Right hindlimb (tissue), 1 donor: ENCODE measurements at regions not wholly inside any gene's neighbourhood (a gene's known extent, or its start where the extent isn't known, plus 50 kb on each side); places are given as distances from the start of the nearest gene placed in this dataset.

ENCODE experiments used
- DNase-seq: peaks from one replicate; pipeline ENCODE4 v3.0.0-alpha.2; 2018

- DNase-seq: no peak
Measured at GRCh38 chr19:32141840-32142511, 203.4 kb upstream of the ZNF507 start.

DNA sequence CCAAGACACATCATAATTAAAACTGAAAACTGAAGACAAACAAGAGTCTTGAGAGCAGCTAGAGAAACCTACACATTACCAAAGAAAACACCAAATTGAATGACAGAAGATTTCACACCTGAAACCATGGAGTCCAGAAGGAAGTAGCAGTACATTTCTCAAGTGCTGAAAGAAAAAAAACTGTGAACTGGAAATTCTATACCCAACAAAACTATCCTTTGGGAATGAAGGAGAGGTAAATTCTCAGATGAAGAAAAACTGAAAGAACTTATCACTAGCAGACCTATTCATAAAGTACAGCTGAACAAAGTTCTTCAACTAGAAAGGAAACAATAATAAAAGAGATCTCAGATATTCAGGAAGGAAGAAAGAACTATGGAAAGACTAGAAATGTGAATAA, 198.7 kb upstream of the ZNF507 start:
- no peak for DNase-seq

DNA sequence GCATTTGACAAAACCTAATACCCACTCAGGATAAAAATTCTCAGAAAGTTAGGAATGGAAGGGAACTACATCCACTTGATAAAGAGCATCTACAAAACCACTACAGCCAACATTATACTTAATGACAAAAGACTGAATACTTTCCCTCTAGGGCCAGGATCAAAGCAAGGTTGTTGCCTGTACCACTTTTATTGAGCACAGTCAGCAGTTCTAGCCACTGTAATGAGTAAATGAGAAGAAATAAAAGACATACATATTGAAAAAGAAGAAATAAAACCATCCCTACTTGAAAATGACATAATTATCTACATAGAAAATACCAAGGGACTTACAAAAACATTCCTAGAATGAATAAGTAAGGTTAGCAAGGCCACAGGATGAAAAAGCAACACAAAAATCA, 194.8 kb upstream of the ZNF507 start:
- no peak for DNase-seq

DNA sequence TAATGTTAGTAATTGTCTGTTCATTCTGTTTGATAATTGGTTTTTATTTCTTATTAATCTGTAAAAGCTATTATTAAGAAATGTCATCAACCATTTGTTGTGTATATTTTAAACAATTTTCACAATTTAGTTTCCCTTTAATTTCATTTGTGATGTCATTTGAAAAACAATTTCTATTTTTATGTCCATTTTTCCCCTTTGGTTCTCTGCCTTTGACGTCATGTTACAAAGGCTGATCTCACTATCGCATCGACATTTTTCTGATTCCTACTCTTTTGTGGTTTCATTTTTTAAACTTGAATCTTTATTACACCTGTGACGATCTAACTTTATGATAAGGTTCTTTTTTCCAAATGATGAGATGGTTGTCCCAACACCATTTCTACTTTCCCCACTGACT, 191.0 kb upstream of the ZNF507 start:
- DNase-seq: no peak

- no peak for DNase-seq
Measured at GRCh38 chr19:32164384-32164992, 180.9 kb upstream of the ZNF507 start.

- no peak for DNase-seq
Measured at GRCh38 chr19:32165141-32165540, 180.3 kb upstream of the ZNF507 start.

- DNase-seq: no peak
Measured at GRCh38 chr19:32165750-32166149, 179.7 kb upstream of the ZNF507 start.

GRCh38 chr19:32166238-32166637, 179.2 kb upstream of the ZNF507 start:
- no peak for DNase-seq

DNA sequence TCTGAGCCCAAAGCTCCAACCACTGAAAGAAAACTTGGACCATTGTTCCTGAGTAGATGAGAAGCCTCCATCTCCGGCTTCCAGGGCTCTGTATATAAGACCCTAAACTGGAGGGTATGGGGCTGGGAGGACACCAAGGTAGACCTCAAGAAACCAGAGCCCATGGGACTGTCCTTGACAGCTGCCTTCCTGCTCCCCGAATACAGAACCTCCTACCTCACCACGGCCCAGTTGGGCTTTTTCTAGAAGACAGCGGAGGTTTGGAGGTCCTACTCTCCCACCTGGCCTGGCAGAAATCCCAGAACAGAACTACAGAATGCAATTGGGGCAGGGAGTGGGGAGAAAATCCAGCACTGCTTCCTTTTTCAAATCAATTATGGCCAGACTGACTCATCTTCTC, 177.3 kb upstream of the ZNF507 start:
- no peak for DNase-seq

DNA sequence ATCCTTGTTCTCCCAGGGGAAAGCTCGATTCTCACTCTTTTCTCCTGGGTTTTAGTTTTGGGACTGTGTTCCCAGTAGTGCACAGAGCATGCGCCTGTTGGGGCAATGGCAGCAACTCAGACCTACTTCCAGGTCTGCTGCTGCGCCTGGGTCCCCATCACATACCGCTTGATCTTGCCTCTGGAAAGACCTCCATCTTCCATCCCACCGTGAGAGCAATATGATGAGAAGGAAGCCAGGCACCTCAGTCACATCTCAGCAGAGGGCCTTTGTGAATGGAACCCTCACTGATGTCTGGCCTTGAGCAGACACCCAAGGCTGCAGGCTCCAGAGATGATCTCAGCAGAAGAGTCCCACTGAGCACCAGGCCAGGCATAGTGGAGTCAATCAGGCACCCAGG, 176.8 kb upstream of the ZNF507 start:
- no peak for DNase-seq

DNA sequence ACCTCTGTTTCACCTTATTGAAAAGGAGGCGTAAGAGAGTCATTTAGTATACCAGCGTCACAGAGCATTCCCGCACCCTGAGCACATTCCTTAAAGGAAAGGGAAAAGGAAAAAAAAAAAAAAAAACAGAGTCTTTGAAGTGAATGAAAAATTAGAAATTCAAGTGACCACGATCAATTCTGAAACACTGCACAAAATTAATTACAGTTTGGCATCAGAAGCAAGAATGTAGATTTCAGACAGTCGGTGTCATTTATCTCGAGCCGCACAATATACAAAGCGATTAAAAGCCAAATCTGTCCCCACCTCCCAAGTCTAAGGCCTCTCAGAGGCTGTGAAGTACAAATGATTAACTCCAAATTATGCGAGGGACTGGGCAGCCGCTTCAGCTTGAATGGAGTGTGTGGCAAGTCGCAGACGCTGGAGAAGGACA, 173.7 kb upstream of the ZNF507 start:
- no peak for DNase-seq

- no peak for DNase-seq
Measured at GRCh38 chr19:32172566-32173160, 172.7 kb upstream of the ZNF507 start.

DNA sequence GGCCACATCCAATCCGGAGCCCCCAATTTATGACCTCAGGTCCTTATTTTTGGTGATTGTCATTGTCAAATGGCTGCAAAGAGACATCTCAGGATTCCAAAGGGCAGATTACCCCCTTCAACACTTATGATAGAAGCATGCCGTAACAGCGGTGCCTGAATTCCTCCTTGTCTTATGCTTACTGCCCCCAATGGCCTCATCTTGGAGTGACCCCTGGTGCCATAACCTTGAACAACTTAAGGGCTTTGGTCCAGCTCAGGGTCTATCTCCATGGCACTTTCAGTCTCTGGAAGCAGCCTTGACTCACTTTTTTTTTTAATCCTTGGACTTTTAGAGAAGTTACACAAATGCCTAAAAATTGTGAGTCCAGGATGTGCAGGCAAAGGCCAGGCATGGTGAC, 171.6 kb upstream of the ZNF507 start:
- DNase-seq: no peak

DNA sequence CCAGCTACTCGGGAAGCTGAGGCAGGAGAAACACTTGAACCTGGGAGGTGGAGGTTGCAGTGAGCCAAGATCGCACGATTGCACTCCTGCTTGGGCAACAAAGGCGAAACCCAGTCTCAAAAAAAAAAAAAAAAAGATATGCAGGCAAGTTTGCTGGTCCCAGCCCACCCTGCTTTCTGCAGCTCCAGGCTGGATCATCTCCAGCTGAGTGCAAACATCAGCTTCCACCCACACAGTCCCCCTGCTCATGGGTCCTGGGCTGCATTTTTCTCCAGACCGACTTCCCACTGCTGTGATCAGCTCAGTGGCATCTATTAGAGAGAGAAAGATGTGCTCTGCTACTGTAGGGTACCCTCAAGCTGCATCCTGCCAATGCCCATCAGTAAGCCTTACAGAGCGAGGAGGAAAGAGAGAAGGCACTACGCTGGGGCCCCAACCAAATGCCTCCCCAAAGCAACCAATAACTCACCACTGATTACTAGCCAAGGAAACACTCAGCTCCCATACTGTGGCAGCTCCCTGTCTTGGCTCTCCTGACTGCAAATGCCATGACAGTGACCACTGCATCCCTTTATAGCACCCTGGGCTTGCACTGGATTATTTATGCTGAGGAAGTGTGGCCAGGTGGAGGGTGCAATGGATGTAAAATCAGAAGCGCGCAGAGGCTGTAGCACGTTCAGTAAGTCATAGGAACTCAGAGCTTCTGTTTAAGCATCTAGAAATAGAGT, 170.9 kb upstream of the ZNF507 start:
- no peak for DNase-seq

- DNase-seq: no peak
Measured at GRCh38 chr19:32176591-32176990, 168.8 kb upstream of the ZNF507 start.

DNA sequence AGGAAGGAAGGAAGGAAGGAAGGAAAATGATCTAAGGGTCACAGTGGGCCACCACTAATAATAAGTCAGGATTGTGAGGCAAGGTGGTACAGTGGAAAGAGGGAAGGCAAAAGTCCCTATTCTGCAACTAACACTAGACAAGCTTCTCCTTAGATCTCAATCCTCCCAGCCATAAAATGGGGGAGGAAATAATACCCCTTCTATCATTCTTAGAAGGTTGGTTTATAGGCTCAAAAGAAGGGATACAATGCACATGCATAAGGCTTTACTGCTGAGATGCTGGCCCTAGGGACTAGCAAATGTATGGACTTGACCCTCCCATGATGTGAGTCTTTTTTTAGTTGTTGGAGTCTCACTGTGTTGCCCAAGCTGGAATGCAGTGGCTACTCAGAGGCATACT, 167.7 kb upstream of the ZNF507 start:
- no peak for DNase-seq

DNA sequence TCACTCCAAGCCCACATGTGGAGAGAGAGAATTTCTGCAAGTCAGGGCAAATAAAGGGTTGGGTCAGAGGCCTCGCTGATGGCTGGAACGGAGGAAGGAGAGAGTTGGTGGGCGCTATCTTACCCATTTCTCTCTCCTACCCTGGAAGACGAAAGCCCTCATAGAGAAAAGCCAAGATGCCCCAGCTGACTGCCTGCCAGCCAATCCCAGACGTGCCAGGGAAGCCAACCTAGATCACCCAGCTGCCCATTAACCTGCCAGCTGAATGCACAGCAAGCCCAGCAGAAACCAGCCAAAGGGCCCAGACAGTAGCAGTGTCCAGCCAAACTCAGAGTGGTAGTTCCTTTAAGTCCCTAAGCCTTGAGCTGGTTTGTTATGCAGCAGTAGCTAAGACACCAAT, 167.0 kb upstream of the ZNF507 start:
- no peak for DNase-seq

GRCh38 chr19:32178956-32179355, 166.5 kb upstream of the ZNF507 start:
- no peak for DNase-seq

GRCh38 chr19:32181216-32181920, 164.0 kb upstream of the ZNF507 start:
- DNase-seq: no peak

DNA sequence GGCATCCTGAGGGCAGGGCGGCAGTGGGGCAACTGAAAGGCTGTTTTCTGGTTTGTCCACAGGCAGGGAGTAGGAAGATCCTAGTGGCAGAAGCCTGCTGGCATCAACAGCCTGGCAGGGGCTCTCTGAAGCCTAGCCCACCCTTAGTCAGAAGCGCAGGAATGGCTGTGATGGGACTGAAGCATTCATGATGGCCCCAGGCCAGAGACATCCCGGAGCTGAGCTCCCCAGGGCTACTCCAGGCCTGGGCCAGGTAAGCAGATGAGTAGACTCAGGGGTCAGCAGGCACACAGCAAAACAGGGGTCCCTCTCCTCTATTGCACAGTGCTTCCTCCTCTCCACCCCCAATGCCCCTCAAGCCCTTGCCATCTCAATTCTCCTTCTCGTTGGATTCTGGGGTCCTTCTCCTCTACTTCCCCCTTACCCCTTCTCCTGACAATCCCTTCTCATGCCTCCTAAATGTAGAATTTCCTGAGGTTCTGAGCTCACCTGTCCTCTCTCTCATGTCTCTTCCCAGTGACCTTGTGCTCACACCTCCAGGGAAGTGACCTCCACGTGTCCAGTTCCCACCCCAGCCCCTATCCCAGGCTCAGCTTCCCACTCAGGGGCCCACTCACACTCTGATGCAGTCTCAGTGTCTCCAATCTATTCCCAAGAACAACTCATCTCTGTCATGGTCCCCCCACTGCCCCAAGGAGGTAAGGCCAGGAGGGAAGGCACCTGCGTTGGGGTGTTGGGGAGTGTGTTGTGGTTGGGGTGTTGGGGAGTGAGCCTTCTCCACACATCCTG, 158.7 kb upstream of the ZNF507 start:
- no peak for DNase-seq

DNA sequence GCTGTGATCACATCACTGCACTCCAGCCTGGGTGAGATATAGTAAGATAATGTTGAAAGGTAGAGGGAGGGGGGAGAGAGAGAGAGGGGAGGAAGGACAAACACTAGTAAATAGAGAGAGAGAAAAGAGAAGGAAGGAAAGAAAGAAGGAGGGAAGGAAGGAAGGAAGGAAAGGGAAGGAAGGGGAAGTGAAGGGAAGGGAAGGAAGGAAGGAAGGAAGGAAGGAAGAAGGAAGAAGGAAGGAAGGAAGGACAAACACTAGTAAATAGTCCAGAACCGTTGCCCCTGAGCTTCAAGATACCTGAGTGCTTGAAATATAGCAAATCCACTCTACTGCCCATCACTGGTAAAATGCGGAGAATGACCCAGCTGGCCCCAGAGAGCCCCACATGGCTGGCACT, 156.5 kb upstream of the ZNF507 start:
- DNase-seq: no peak

GRCh38 chr19:32189956-32190706, 155.3 kb upstream of the ZNF507 start:
- DNase-seq: no peak
